ENCODE measurements at regions not wholly inside any gene's neighbourhood (a gene's known extent, or its start where the extent isn't known, plus 50 kb on each side); places are given as distances from the start of the nearest gene placed in this dataset.

- TF ChIP-seq SALL1 (CRISPR knock-in tag; IDR thresholded peaks at IDR 0.05) (no peak), EED (CRISPR knock-in tag; IDR thresholded peaks at IDR 0.05) (no peak), CEBPZ (IDR thresholded peaks at IDR 0.05; ENCODE audit: low read length) (no peak), EHMT2 (IDR thresholded peaks at IDR 0.05; ENCODE audit: borderline replicate concordance, low read depth, low read length) (no peak), FOXO1 (CRISPR knock-in tag; IDR thresholded peaks at IDR 0.05) (no peak), ZSCAN29 (CRISPR knock-in tag; conservative IDR thresholded peaks at IDR 0.05) (no peak), MYNN (CRISPR knock-in tag; IDR thresholded peaks at IDR 0.05; ENCODE audit: low read depth) (no peak), HNF1B (CRISPR knock-in tag; IDR thresholded peaks at IDR 0.05) (no peak), NFATC3 (CRISPR knock-in tag; IDR thresholded peaks at IDR 0.05) (no peak)
- TF ChIP-seq, protein P1, sequence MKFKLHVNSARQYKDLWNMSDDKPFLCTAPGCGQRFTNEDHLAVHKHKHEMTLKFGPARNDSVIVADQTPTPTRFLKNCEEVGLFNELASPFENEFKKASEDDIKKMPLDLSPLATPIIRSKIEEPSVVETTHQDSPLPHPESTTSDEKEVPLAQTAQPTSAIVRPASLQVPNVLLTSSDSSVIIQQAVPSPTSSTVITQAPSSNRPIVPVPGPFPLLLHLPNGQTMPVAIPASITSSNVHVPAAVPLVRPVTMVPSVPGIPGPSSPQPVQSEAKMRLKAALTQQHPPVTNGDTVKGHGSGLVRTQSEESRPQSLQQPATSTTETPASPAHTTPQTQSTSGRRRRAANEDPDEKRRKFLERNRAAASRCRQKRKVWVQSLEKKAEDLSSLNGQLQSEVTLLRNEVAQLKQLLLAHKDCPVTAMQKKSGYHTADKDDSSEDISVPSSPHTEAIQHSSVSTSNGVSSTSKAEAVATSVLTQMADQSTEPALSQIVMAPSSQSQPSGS (CRISPR knock-in tag; IDR thresholded peaks at IDR 0.05), result no peak
- TF ChIP-seq, protein P2, sequence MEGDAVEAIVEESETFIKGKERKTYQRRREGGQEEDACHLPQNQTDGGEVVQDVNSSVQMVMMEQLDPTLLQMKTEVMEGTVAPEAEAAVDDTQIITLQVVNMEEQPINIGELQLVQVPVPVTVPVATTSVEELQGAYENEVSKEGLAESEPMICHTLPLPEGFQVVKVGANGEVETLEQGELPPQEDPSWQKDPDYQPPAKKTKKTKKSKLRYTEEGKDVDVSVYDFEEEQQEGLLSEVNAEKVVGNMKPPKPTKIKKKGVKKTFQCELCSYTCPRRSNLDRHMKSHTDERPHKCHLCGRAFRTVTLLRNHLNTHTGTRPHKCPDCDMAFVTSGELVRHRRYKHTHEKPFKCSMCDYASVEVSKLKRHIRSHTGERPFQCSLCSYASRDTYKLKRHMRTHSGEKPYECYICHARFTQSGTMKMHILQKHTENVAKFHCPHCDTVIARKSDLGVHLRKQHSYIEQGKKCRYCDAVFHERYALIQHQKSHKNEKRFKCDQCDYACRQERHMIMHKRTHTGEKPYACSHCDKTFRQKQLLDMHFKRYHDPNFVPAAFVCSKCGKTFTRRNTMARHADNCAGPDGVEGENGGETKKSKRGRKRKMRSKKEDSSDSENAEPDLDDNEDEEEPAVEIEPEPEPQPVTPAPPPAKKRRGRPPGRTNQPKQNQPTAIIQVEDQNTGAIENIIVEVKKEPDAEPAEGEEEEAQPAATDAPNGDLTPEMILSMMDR (CRISPR knock-in tag; IDR thresholded peaks at IDR 0.05), result no peak
These were observed 183.6 kb upstream of the EGLN3 start for GRCh38 chr14:34134484-34134883.

All from HepG2 (cell line).